GM19452 (cell line): ENCODE measurements at regions not wholly inside any gene's neighbourhood (a gene's known extent, or its start where the extent isn't known, plus 50 kb on each side); places are given as distances from the start of the nearest gene placed in this dataset.

Experiments
- ATAC-seq: cut with Tn5 transposase; IDR thresholded peaks from one replicate; pipeline ENCODE4 v1.9.1; 2021; ENCODE audit not compliant: unreplicated experiment

DNA sequence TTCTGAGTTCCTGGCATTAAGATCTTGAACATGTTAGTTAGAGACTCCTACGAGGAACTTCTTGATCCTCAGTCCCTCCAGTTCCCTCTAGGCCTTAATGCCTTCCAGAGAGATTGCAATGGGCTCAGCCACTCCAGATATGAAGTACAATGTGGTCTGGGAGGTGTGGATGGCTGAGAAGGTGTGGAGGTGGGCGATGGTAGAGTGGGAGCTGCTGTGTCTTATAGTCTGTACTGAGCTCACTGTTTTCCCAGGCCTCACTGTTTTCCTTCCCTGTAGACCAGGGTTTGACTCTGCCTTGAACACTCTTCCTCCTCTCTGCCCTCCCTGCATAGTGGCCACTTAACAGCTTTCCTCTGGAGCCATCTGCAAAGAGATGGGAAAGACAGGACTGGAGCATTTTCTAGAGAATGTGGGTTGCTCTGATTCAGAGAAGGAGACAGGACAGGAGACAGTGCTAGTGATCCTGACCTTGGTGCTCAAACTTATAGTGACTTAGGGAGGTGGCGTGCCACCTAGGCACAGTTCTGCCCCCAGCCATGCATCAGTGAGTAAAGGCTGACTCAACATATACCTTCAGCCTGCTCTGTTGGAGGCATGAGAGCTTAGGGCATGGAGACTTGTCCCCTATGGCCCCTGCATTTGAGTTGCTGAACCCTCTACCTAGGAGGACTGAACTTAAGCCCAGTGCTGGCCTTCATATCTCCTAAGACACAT, 129.7 kb downstream of the TDRD15 start:
- no peak for ATAC-seq

- ATAC-seq, result no peak
Measured at GRCh38 chr2:21254170-21254965, 130.6 kb downstream of the TDRD15 start.

GRCh38 chr2:21256006-21256405, 132.2 kb downstream of the TDRD15 start:
- ATAC-seq, result peak; percentile 81

DNA sequence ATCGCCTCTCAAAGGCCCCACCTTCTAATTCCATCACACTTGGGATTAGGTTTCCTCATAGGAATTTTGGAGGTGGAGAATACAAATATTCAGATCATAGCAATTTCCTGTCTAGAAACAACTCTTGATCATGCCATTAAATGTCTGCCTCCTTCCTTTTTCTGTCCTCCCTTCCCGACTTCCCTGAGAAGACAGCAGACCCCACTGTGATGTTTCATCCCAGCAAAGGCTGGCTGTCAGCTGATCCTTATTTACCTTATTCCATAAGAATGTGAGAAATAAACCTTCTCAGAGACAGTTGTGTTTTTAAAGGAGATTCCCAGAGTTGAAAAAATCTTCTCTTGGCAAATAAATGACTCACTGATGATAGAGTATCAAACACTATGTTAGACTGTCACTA, 133.9 kb downstream of the TDRD15 start:
- no peak for ATAC-seq

DNA sequence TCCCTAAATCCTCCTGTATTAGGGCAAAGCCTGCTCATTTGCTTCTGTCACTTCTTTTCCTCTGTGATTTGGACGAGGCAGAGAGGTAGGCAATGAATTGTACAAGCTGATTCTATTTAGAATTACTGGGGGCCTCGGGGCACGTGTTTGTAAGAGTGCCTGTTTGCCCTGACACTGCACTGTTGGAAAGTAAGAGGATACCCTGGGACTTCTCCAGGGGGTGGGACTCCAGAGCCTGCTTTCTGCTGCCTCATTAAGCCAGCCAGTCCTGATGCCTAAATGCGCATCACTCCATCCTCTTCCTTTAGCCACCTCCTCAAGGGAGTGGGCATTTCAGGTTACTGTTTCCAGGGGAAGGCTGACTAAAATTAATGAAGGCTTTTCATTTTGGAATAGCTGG, 134.3 kb downstream of the TDRD15 start:
- no peak for ATAC-seq

DNA sequence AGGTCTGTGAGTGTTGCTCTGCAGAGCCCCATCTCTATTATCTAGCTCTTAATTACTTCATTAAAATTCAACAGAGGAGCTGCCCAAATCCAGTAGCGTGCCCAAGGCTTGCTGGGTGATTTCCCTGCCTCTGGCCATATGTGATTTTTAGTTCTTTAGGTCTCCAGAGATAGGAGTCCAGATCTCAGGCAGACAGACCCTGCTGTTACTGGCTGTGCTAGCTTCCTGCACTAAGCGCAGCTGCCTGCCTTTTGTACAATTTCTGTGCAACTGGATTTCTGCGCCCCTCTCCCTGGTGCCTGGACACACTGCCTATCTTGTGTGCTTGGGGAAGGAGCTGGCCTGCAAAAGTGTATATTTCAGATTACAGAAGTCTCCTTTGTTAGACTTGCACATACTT, 136.5 kb downstream of the TDRD15 start:
- ATAC-seq, result no peak

GRCh38 chr2:21261591-21261990, 137.8 kb downstream of the TDRD15 start:
- ATAC-seq, result no peak

- ATAC-seq, result no peak
Measured at GRCh38 chr2:21262426-21262940, 138.7 kb downstream of the TDRD15 start.

- no peak for ATAC-seq
Measured at GRCh38 chr2:21263622-21264021, 139.9 kb downstream of the TDRD15 start.

DNA sequence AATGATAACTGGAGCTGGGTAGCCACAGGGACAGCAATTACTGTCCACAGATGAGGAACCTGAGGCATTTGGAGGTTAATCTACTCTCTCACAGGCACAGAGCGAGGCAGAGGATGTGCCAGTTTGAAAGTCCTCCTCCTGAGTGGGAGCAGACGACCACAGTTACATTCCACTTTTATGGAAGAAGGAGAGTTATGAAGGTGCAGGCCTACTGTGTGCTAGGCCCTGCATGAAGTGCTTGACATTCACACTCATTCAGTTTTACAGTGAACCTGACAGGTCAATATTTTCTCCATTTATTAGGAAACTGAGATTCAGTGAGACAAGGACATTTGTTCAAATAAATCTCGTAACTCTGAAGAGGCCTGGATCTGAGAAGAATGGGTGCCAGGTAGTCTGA, 142.0 kb downstream of the TDRD15 start:
- no peak for ATAC-seq

DNA sequence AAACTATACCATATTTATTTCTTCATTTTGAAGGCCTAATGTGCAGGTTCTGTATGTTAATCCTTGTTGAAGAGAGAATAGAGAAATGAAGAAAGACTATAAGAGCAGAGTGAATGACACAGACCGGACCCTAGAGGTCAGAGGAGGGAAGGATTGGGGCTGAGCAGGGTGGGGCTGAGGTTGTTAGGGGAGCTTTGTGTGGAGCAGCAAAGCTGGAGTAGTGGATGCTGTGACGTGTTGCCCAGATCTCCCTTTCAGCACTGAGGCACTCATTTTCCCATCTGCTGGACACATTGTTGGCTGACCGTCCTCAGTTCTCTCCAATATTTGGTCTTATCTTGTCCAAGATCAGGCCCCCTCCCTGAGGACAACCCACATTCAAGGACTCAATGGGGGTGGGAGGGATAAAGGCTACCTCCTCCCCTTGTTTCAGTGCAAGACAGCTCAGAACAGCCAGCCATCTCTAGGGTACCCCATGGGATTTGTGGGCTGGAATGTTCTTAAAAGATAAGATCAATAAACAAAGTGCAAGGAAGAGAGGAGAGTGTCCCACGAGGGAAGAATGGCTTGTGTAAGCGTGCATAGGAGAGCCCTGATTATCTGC, 143.6 kb downstream of the TDRD15 start:
- ATAC-seq, result no peak

GRCh38 chr2:21268197-21268877, 144.6 kb downstream of the TDRD15 start:
- ATAC-seq, result no peak

GRCh38 chr2:21268878-21269224, 145.1 kb downstream of the TDRD15 start:
- no peak for ATAC-seq

DNA sequence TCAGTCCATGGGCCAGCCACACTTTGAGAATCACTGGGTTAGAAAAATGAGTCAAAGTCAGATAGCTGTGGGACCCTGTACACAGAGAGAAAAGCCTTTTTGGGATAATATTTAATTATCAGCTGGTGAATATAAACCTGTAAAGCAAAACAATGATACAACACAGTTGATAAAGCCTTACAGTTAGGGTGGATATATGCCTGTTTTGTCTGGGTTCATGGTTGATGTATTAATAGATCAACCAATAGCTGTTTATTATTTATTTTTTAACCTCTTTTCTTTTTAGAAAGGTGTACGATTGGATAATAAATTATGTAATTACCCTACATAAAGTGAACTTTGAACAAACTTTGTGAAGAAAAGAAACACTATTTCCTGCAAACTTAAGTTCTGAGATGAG, 145.6 kb downstream of the TDRD15 start:
- ATAC-seq, result no peak

DNA sequence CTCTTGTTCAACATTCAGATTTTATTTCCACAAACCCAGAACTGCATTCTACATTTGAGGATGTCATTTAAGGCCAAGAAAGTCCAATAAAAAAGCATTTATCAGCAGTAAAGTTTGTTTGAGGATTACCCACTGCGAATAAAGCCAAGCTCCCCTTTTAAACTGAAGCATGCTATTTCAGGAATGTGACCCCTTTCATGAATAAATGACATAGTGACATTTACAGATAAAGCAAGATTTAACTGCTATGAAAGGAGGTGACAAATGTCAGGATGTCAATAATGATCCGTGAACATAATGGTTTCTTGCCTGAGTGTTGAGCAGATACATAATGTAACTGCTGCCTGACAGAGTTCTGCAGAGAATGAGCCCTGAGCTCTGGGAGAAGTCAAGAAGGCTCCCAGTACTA, 146.3 kb downstream of the TDRD15 start:
- ATAC-seq, result no peak

- ATAC-seq, result no peak
Measured at GRCh38 chr2:21270708-21271122, 146.9 kb downstream of the TDRD15 start.

DNA sequence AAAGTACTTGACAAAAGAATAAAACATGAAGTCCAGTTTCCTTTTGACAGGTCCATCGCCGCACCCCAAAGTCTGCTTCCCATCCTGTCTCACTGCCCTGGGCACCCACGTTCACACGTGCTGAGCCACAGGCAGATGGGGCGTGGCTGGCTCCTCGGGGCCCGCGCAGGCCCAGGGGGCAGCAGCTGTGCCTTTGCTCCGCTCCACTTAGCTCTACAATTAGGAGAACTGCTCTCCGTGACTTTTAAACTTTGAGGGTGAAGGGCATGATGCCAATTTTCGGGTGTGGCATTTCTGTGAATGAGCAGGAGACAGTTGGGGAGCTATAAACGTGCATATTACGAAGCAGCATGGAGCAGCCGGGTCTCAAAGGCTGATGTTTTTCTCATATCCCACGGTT, 152.4 kb downstream of the TDRD15 start:
- no peak for ATAC-seq

DNA sequence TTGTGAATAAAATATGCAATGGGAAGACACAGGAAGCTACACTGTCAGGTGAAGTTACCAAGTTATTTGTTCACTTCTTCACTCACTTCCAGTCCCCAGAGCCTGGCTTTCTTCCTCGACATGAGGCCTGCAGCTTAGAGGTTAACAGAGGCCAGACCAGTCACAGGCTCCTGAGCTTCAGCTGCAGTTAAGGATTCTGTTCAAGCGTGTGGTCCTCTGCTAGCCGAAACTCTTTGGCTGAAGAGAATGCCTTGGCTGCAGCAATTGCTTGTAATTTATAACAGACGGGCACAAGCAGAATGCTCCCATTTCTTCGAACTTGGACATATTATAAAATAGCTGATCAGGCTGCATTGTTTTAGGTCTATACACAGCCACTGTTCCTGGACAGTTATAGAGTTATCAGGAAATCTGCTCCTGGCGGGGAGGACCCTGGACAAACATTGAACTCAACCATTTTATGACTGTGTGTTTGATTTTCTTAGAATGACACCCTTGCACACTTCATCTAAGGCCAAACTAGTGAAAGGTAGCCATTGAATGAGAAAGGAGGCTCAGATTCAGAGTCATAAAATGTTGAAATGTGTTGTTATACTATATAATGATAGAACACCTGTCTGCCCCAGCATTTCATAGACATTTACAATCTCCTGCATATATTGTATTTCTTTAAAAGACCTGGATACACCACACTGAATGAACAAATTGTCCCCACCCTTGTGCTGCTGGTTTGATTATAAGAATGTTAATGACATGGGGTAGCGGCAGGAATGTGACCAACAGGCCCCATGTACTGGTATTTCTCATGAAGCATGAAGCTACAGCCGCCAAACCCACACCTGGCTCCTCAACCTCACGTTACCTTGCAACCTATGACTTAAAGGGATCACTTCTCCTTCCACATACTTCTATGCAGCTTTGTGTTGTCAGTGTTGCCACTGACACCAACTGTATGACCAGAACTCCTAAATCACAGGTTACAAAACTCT, 153.6 kb downstream of the TDRD15 start:
- ATAC-seq, result no peak

DNA sequence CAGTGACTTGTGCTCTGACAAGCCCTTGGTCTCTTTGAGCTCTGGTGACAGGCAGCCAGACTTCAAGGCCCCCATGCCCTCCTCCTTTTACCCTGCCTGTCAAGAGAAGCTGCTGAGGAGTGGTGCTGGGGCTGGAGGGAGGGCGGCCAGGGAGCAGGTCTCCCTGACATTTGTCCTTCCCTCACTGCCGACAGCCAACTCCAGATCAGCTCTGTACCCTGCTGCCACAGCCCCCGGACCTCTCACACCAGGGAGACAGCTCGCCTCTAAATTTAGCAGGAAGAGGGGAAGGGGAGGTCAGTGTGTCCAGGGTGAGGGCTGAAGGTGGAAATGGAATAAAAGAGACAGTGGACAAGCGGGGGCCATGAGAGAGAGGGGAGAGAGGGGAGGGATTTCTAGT, 155.8 kb downstream of the TDRD15 start:
- ATAC-seq, result no peak

GRCh38 chr2:21280793-21281192, 157.0 kb downstream of the TDRD15 start:
- ATAC-seq, result no peak
